Activated CD8-positive, alpha-beta T cell treated with anti-CD3 and anti-CD28 coated beads for 36 hours (primary cell): ENCODE measurements at regions not wholly inside any gene's neighbourhood (a gene's known extent, or its start where the extent isn't known, plus 50 kb on each side); places are given as distances from the start of the nearest gene placed in this dataset.

ENCODE experiments used
- ATAC-seq: fragments of 200-7000 bp; cut with Tn5 transposase; one replicate; pipeline ENCODE4 v1.10.0; 2021; ENCODE audit warnings: mild to moderate bottlenecking, moderate library complexity
- CTCF ChIA-PET: fragments of 350-600 bp; sonication (Branson Sonifier 250); formaldehyde crosslinking; loops from one replicate; lab custom pipeline; 2021; ENCODE audit warnings: antibody characterized with exemption; lab: Charles Lee
- POLR2A ChIA-PET: fragments of 350-600 bp; sonication (Branson Sonifier 250); formaldehyde crosslinking; loops from one replicate; lab custom pipeline; 2021; ENCODE audit warnings: antibody characterized with exemption; lab: Charles Lee
- DNase-seq: peaks from one replicate; pipeline ENCODE4 v3.0.0-alpha.2; 2020
- H3K27ac Mint-ChIP-seq: one replicate; pipeline ENCODE4 v1.8.0; 2021; ENCODE audit warnings: mild to moderate bottlenecking, mixed read lengths
- H3K27me3 Mint-ChIP-seq: one replicate; pipeline ENCODE4 v1.8.0; 2021; ENCODE audit warnings: mixed read lengths
- H3K36me3 Mint-ChIP-seq: one replicate; pipeline ENCODE4 v1.8.0; 2021; ENCODE audit warnings: low read depth, mixed read lengths
- H3K4me1 Mint-ChIP-seq: one replicate; pipeline ENCODE4 v1.8.0; 2021; ENCODE audit warnings: low read depth, mixed read lengths
- H3K4me3 Mint-ChIP-seq: one replicate; pipeline ENCODE4 v1.8.0; 2021; ENCODE audit warnings: mild to moderate bottlenecking, moderate library complexity, mixed read lengths
- H3K9me3 Mint-ChIP-seq: one replicate; pipeline ENCODE4 v1.8.0; 2021; ENCODE audit warnings: mixed read lengths
- intact Hi-C: fragments of 100-400 bp; cut with micrococcal nuclease; formaldehyde crosslinking; loops from one replicate; pipeline ENCODE4 v1.10.0; 2022
- TF ChIP-seq, protein P1 (sequence below): fragments of 200-600 bp; IDR thresholded peaks from one replicate; pipeline ENCODE4 v1.8.0; 2022; ENCODE audit warnings: antibody characterized with exemption, mild to moderate bottlenecking

DNA sequence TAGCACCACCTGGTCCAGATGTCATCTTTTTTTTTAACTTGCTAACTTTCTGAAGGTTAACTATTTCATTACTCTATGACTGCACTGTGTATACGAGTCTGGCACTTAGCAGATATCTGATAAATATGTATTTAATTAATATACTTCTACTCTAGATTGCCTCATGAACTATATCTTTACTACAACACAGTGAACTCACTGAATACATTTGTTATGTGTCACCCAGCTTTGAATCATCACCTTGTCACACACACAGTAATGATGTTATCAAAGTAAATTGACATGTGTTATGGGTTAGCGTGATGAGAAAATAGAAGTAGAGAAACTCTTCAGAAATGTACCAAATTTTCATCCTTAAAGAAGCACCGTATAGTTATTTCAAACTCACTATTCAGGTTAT is 419.3 kb upstream of the ADGRL3 start:
- Mint-ChIP-seq H3K9me3 (no peaks in the 10 kb centered on the region), H3K27me3 (no peaks in the 10 kb centered on the region), H3K27ac (no peak overlapping the region), H3K36me3 (no peaks in the 10 kb centered on the region), H3K4me3 (no peak overlapping the region), H3K4me1 (no peaks in the 10 kb centered on the region)
- ChIA-PET CTCF (no interaction called here), POLR2A (no interaction called here)
- ATAC-seq (no peak), DNase-seq (no peak)
- TF ChIP-seq, protein P1, sequence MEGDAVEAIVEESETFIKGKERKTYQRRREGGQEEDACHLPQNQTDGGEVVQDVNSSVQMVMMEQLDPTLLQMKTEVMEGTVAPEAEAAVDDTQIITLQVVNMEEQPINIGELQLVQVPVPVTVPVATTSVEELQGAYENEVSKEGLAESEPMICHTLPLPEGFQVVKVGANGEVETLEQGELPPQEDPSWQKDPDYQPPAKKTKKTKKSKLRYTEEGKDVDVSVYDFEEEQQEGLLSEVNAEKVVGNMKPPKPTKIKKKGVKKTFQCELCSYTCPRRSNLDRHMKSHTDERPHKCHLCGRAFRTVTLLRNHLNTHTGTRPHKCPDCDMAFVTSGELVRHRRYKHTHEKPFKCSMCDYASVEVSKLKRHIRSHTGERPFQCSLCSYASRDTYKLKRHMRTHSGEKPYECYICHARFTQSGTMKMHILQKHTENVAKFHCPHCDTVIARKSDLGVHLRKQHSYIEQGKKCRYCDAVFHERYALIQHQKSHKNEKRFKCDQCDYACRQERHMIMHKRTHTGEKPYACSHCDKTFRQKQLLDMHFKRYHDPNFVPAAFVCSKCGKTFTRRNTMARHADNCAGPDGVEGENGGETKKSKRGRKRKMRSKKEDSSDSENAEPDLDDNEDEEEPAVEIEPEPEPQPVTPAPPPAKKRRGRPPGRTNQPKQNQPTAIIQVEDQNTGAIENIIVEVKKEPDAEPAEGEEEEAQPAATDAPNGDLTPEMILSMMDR: no peak
- intact Hi-C loops: no loop called here

DNA sequence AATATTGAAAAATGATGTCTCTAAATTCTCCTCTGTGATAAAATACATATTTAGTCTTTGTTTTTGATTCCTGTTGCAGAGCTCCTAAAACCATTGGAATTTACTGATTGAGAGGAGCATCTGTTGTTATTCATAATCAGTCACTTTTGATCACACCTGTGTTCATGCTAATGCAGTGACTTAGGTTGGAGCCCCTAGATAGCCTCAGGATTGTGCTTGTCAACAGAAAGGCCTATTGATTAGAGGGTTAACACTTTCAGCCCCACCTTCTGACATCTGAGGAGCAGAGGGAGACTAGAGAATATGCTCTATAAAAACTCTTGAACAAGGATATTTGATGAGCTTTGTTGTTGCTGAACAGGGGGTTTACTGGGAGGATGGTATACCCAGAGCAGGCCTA is 409.5 kb upstream of the ADGRL3 start:
- Mint-ChIP-seq H3K9me3 (peaks cover 1% of the 10 kb centered on the region), H3K4me3 (no peak overlapping the region), H3K27me3 (no peaks in the 10 kb centered on the region), H3K27ac (no peak overlapping the region), H3K36me3 (no peaks in the 10 kb centered on the region), H3K4me1 (no peaks in the 10 kb centered on the region)
- DNase-seq (no peak), ATAC-seq (no peak)
- TF ChIP-seq, protein P1: no peak
- CTCF ChIA-PET: no interaction called here
- intact Hi-C loops: no loop called here
- POLR2A ChIA-PET: no interaction called here

DNA sequence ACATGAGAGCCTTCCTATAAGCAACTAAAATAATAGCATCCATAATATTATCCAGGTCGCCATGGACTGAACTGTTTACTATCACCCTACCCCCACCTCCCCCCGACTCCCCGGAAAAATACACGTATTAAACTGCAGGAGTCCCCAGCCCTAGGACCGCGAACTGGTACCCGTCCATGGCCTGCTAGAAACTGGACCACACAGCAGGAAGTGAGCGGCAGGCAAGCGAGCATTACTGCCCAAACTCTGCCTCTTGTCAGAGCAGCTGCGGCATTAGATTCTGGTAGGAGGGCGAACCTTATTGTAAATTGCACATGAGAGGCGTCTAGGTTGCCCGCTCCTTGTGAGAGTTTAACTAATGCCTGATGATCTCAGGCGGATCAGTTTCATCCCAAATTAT is 405.8 kb upstream of the ADGRL3 start:
- intact Hi-C loops: no loop called here
- POLR2A ChIA-PET: no interaction called here
- H3K4me1 Mint-ChIP-seq: no peaks in the 10 kb centered on the region
- ATAC-seq (no peak), DNase-seq (no peak)
- H3K4me3 Mint-ChIP-seq: no peak overlapping the region
- H3K27me3 Mint-ChIP-seq: no peaks in the 10 kb centered on the region
- no peaks in the 10 kb centered on the region for H3K36me3 Mint-ChIP-seq
- TF ChIP-seq, protein P1: no peak
- no peak overlapping the region for H3K27ac Mint-ChIP-seq
- CTCF ChIA-PET: no interaction called here
- H3K9me3 Mint-ChIP-seq: peaks cover 4% of the 10 kb centered on the region

- Mint-ChIP-seq H3K9me3 (peaks cover 6% of the 10 kb centered on the region), H3K27me3 (no peaks in the 10 kb centered on the region), H3K36me3 (no peaks in the 10 kb centered on the region), H3K4me1 (no peaks in the 10 kb centered on the region), H3K4me3 (no peak overlapping the region), H3K27ac (no peak overlapping the region)
- POLR2A ChIA-PET: no interaction called here
- TF ChIP-seq, protein P1: no peak
- DNase-seq (no peak), ATAC-seq (no peak)
- CTCF ChIA-PET: no interaction called here
- intact Hi-C loops: no loop called here
These were observed 400.9 kb upstream of the ADGRL3 start for GRCh38 chr4:60799214-60799613.

DNA sequence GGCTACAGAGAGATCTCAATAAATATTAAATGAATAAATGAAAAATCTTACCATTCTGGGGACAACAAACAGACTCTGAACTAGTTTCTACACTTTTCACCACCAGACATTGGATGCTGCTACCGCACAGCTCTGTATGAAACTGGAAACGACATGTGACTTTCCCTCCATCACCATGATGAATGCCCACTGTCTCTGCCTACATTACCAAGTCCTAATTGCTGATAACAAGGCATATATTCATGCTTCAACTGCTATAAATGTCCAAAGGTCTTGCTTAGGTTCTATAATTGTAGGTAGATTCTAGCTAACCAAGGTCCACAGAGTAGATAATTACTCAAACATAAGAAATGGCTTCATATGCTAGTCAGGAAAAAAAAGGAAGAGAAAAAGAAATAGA is 399.4 kb upstream of the ADGRL3 start:
- TF ChIP-seq, protein P1: no peak
- no peaks in the 10 kb centered on the region for H3K36me3 Mint-ChIP-seq
- H3K9me3 Mint-ChIP-seq: peaks cover 9% of the 10 kb centered on the region
- CTCF ChIA-PET: no interaction called here
- POLR2A ChIA-PET: no interaction called here
- H3K27me3 Mint-ChIP-seq: no peaks in the 10 kb centered on the region
- intact Hi-C loops: no loop called here
- H3K4me1 Mint-ChIP-seq: no peaks in the 10 kb centered on the region
- no peak for DNase-seq
- H3K4me3 Mint-ChIP-seq: no peak overlapping the region
- no peak for ATAC-seq
- no peak overlapping the region for H3K27ac Mint-ChIP-seq
